ENCODE measurements at regions not wholly inside any gene's neighbourhood (a gene's known extent, or its start where the extent isn't known, plus 50 kb on each side); places are given as distances from the start of the nearest gene placed in this dataset.

- Histone ChIP-seq H3K27ac (ENCODE audit: low read depth, low read length) (no peak overlapping the region), H3K27me3 (ENCODE audit: control insufficient read depth, insufficient read depth, low read length) (no peaks in the 10 kb centered on the region), H3K36me3 (ENCODE audit: control insufficient read depth, insufficient read depth, low read length) (no peaks in the 10 kb centered on the region), H3K4me1 (ENCODE audit: control insufficient read depth, insufficient read depth, low read length) (peaks cover 39% of the 10 kb centered on the region), H3K9ac (ENCODE audit: low read depth, low read length) (no peak overlapping the region), H3K4me3 (ENCODE audit: low read depth, low read length) (no peak overlapping the region), H3K9me3 (ENCODE audit: control insufficient read depth, insufficient read depth, low read length) (no peaks in the 10 kb centered on the region)
Observed at GRCh38 chr12:123100882-123101281, 50.0 kb downstream of the PITPNM2 start.

GRCh38 chr12:123100450-123100849, 50.4 kb downstream of the PITPNM2 start:
- H3K27me3 ChIP-seq (ENCODE audit: control insufficient read depth, insufficient read depth, low read length), result no peaks in the 10 kb centered on the region
- H3K36me3 ChIP-seq (ENCODE audit: control insufficient read depth, insufficient read depth, low read length), result no peaks in the 10 kb centered on the region
- no peaks in the 10 kb centered on the region for H3K9me3 ChIP-seq (ENCODE audit: control insufficient read depth, insufficient read depth, low read length)
- no peak overlapping the region for H3K9ac ChIP-seq (ENCODE audit: low read depth, low read length)
- H3K4me1 ChIP-seq (ENCODE audit: control insufficient read depth, insufficient read depth, low read length), result peaks cover 35% of the 10 kb centered on the region
- H3K4me3 ChIP-seq (ENCODE audit: low read depth, low read length), result no peak overlapping the region
- no peak overlapping the region for H3K27ac ChIP-seq (ENCODE audit: low read depth, low read length)

GRCh38 chr12:123099560-123100192, 51.2 kb downstream of the PITPNM2 start:
- no peak overlapping the region for H3K27ac ChIP-seq (ENCODE audit: low read depth, low read length)
- no peaks in the 10 kb centered on the region for H3K9me3 ChIP-seq (ENCODE audit: control insufficient read depth, insufficient read depth, low read length)
- no peaks in the 10 kb centered on the region for H3K27me3 ChIP-seq (ENCODE audit: control insufficient read depth, insufficient read depth, low read length)
- no peaks in the 10 kb centered on the region for H3K36me3 ChIP-seq (ENCODE audit: control insufficient read depth, insufficient read depth, low read length)
- peaks cover 27% of the 10 kb centered on the region for H3K4me1 ChIP-seq (ENCODE audit: control insufficient read depth, insufficient read depth, low read length)
- no peak overlapping the region for H3K4me3 ChIP-seq (ENCODE audit: low read depth, low read length)
- H3K9ac ChIP-seq (ENCODE audit: low read depth, low read length), result no peak overlapping the region

GRCh38 chr12:123098780-123099179, 52.1 kb downstream of the PITPNM2 start:
- H3K9ac ChIP-seq (ENCODE audit: low read depth, low read length), result no peak overlapping the region
- no peak overlapping the region for H3K27ac ChIP-seq (ENCODE audit: low read depth, low read length)
- H3K36me3 ChIP-seq (ENCODE audit: control insufficient read depth, insufficient read depth, low read length), result no peaks in the 10 kb centered on the region
- H3K9me3 ChIP-seq (ENCODE audit: control insufficient read depth, insufficient read depth, low read length), result no peaks in the 10 kb centered on the region
- no peak overlapping the region for H3K4me3 ChIP-seq (ENCODE audit: low read depth, low read length)
- no peaks in the 10 kb centered on the region for H3K27me3 ChIP-seq (ENCODE audit: control insufficient read depth, insufficient read depth, low read length)
- H3K4me1 ChIP-seq (ENCODE audit: control insufficient read depth, insufficient read depth, low read length), result peaks cover 25% of the 10 kb centered on the region

GRCh38 chr12:123097561-123098084, 53.3 kb downstream of the PITPNM2 start:
- no peaks in the 10 kb centered on the region for H3K9me3 ChIP-seq (ENCODE audit: control insufficient read depth, insufficient read depth, low read length)
- H3K9ac ChIP-seq (ENCODE audit: low read depth, low read length), result no peak overlapping the region
- H3K27ac ChIP-seq (ENCODE audit: low read depth, low read length), result no peak overlapping the region
- no peak overlapping the region for H3K4me3 ChIP-seq (ENCODE audit: low read depth, low read length)
- no peaks in the 10 kb centered on the region for H3K36me3 ChIP-seq (ENCODE audit: control insufficient read depth, insufficient read depth, low read length)
- H3K27me3 ChIP-seq (ENCODE audit: control insufficient read depth, insufficient read depth, low read length), result no peaks in the 10 kb centered on the region
- H3K4me1 ChIP-seq (ENCODE audit: control insufficient read depth, insufficient read depth, low read length), result peaks cover 16% of the 10 kb centered on the region

GRCh38 chr12:123096741-123097140, 54.1 kb downstream of the PITPNM2 start:
- peaks cover 7% of the 10 kb centered on the region for H3K4me1 ChIP-seq (ENCODE audit: control insufficient read depth, insufficient read depth, low read length)
- H3K27me3 ChIP-seq (ENCODE audit: control insufficient read depth, insufficient read depth, low read length), result no peaks in the 10 kb centered on the region
- H3K27ac ChIP-seq (ENCODE audit: low read depth, low read length), result no peak overlapping the region
- no peaks in the 10 kb centered on the region for H3K36me3 ChIP-seq (ENCODE audit: control insufficient read depth, insufficient read depth, low read length)
- no peaks in the 10 kb centered on the region for H3K9me3 ChIP-seq (ENCODE audit: control insufficient read depth, insufficient read depth, low read length)
- H3K4me3 ChIP-seq (ENCODE audit: low read depth, low read length), result no peak overlapping the region
- H3K9ac ChIP-seq (ENCODE audit: low read depth, low read length), result no peak overlapping the region

- H3K36me3 ChIP-seq (ENCODE audit: control insufficient read depth, insufficient read depth, low read length), result no peaks in the 10 kb centered on the region
- H3K4me1 ChIP-seq (ENCODE audit: control insufficient read depth, insufficient read depth, low read length), result peaks cover 1% of the 10 kb centered on the region; the same call in 1 of the 2 replicates
- H3K27me3 ChIP-seq (ENCODE audit: control insufficient read depth, insufficient read depth, low read length), result no peaks in the 10 kb centered on the region
- H3K9me3 ChIP-seq (ENCODE audit: control insufficient read depth, insufficient read depth, low read length), result no peaks in the 10 kb centered on the region
- no peak overlapping the region for H3K27ac ChIP-seq (ENCODE audit: low read depth, low read length)
- no peak overlapping the region for H3K4me3 ChIP-seq (ENCODE audit: low read depth, low read length)
- no peak overlapping the region for H3K9ac ChIP-seq (ENCODE audit: low read depth, low read length)
Observed at GRCh38 chr12:123096182-123096581, 54.7 kb downstream of the PITPNM2 start.

- Histone ChIP-seq H3K4me3 (ENCODE audit: low read depth, low read length) (no peak overlapping the region), H3K9me3 (ENCODE audit: control insufficient read depth, insufficient read depth, low read length) (no peaks in the 10 kb centered on the region), H3K36me3 (ENCODE audit: control insufficient read depth, insufficient read depth, low read length) (no peaks in the 10 kb centered on the region), H3K4me1 (ENCODE audit: control insufficient read depth, insufficient read depth, low read length) (no peaks in the 10 kb centered on the region), H3K27me3 (ENCODE audit: control insufficient read depth, insufficient read depth, low read length) (no peaks in the 10 kb centered on the region), H3K9ac (ENCODE audit: low read depth, low read length) (no peak overlapping the region), H3K27ac (ENCODE audit: low read depth, low read length) (no peak overlapping the region)
Observed at GRCh38 chr12:123095078-123095881, 55.6 kb downstream of the PITPNM2 start.

GRCh38 chr12:123094349-123095077, 56.4 kb downstream of the PITPNM2 start:
- Histone ChIP-seq H3K4me3 (ENCODE audit: low read depth, low read length) (no peak overlapping the region), H3K9ac (ENCODE audit: low read depth, low read length) (no peak overlapping the region), H3K4me1 (ENCODE audit: control insufficient read depth, insufficient read depth, low read length) (no peaks in the 10 kb centered on the region), H3K27me3 (ENCODE audit: control insufficient read depth, insufficient read depth, low read length) (no peaks in the 10 kb centered on the region), H3K27ac (ENCODE audit: low read depth, low read length) (no peak overlapping the region), H3K36me3 (ENCODE audit: control insufficient read depth, insufficient read depth, low read length) (no peaks in the 10 kb centered on the region), H3K9me3 (ENCODE audit: control insufficient read depth, insufficient read depth, low read length) (no peaks in the 10 kb centered on the region)

GRCh38 chr12:123092866-123093265, 58.0 kb downstream of the PITPNM2 start:
- no peaks in the 10 kb centered on the region for H3K4me1 ChIP-seq (ENCODE audit: control insufficient read depth, insufficient read depth, low read length)
- no peaks in the 10 kb centered on the region for H3K36me3 ChIP-seq (ENCODE audit: control insufficient read depth, insufficient read depth, low read length)
- H3K9ac ChIP-seq (ENCODE audit: low read depth, low read length), result no peak overlapping the region
- H3K9me3 ChIP-seq (ENCODE audit: control insufficient read depth, insufficient read depth, low read length), result no peaks in the 10 kb centered on the region
- H3K27ac ChIP-seq (ENCODE audit: low read depth, low read length), result no peak overlapping the region
- H3K4me3 ChIP-seq (ENCODE audit: low read depth, low read length), result no peak overlapping the region
- no peaks in the 10 kb centered on the region for H3K27me3 ChIP-seq (ENCODE audit: control insufficient read depth, insufficient read depth, low read length)
